Astrocyte of the spinal cord (primary cell): ENCODE measurements at regions not wholly inside any gene's neighbourhood (a gene's known extent, or its start where the extent isn't known, plus 50 kb on each side); places are given as distances from the start of the nearest gene placed in this dataset.

Source experiments
- DNase-seq: peaks from one replicate; pipeline ENCODE4 v3.0.0; 2011; ENCODE audit warnings: low read depth, low spot score
- H3K4me3 ChIP-seq: 2 replicates; pipeline ENCODE4 v1.5.1; 2011; ENCODE audit warnings: low read depth, mild to moderate bottlenecking, low read length, moderate library complexity
- CTCF ChIP-seq: IDR thresholded peaks from 2 replicates; pipeline ENCODE4 v1.5.1; 2012; ENCODE audit warnings: low read depth, mild to moderate bottlenecking, low read length, inconsistent platforms
- in situ Hi-C: cut with HindIII; loops from 2 replicates; pipeline ENCODE4 v1.10.0; 2017; ENCODE audit warnings: low sequenced_read_pairs

- H3K4me3 ChIP-seq = no peak overlapping the region
- no peak for DNase-seq
- TF ChIP-seq CTCF = no peak
- in situ Hi-C loops = no loop called here
Measured at GRCh38 chr12:112665958-112666357, 125.6 kb upstream of the RPH3A start.

GRCh38 chr12:112671564-112671963, 120.0 kb upstream of the RPH3A start:
- TF ChIP-seq CTCF = no peak
- DNase-seq = no peak
- in situ Hi-C loops = no loop called here
- no peak overlapping the region for H3K4me3 ChIP-seq

- DNase-seq = no peak
- in situ Hi-C loops = no loop called here
- no peak for TF ChIP-seq CTCF
- no peak overlapping the region for H3K4me3 ChIP-seq
Measured at GRCh38 chr12:112674539-112674938, 117.0 kb upstream of the RPH3A start.

GRCh38 chr12:112676507-112676906, 115.0 kb upstream of the RPH3A start:
- no peak for DNase-seq
- TF ChIP-seq CTCF = no peak
- in situ Hi-C loops = no loop called here

GRCh38 chr12:112677050-112677765, 114.3 kb upstream of the RPH3A start:
- no peak for DNase-seq
- no peak overlapping the region for H3K4me3 ChIP-seq
- no peak for TF ChIP-seq CTCF
- in situ Hi-C loops = no loop called here

More at GRCh38 chr12:112676507-112676906, 115.0 kb upstream of the RPH3A start:
- H3K4me3 ChIP-seq = no peak overlapping the region

GRCh38 chr12:112680993-112681392, 110.6 kb upstream of the RPH3A start:
- in situ Hi-C loops = no loop called here
- TF ChIP-seq CTCF = no peak
- no peak overlapping the region for H3K4me3 ChIP-seq
- DNase-seq = no peak
